ENCODE measurements at regions not wholly inside any gene's neighbourhood (a gene's known extent, or its start where the extent isn't known, plus 50 kb on each side); places are given as distances from the start of the nearest gene placed in this dataset.

DNA sequence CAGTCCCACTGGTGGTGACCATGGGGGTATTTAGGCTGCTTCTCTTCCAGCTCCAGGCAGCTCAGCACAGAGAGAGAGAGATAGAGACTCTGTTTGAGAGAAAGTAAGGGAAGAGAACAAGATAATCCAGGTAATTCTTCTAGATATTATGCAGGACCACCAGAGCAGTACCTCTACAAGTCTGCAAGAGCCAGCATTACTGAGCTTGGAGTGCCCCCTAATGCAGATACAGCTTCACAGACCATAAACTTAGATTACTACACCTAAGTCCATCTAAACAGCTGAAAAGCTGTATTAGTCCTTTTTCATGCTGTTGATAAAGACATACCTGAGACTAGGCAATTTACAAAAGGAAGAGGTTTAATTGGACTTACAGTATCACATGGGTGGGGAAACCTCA lies 570.3 kb downstream of the LRRIQ3 start:
- no peak for DNase-seq

DNA sequence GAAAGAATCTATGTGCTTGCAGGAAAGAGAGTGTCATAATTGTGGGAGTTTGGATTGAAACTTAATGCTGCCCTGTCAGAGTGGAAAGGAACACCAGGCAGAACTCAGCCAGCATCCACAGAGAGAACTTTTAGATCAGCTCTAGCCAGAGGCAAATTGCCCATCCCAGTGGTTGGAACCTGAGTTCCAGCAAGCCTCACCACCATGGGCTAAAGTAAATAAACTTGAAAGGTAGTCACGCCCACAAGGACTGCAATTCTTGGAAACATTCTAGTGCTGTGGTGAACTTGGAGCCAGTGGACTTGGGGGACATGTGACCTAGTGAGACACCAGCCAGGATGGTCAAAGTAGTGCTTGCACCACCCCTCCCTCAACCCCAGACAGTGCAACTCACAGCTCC lies 571.6 kb downstream of the LRRIQ3 start:
- DNase-seq: no peak

DNA sequence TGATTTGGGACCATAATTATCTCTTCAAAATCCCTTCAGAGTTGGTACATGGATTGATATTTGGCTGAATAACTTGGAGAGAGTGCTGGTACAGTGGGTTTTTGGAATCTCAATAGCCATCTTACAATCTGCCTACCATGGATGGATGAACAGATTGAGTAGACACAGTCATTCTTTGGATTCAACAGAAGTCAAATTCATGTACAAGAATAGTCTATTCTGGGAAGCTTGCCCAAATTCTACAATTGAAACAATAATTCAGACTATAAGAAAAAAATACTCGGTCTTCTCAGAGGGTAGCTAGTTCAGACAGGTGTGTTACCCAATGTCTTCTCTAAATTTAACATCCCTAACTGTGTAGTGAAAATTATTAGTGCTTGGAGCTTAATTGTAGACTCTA lies 574.0 kb downstream of the LRRIQ3 start:
- DNase-seq: no peak

DNA sequence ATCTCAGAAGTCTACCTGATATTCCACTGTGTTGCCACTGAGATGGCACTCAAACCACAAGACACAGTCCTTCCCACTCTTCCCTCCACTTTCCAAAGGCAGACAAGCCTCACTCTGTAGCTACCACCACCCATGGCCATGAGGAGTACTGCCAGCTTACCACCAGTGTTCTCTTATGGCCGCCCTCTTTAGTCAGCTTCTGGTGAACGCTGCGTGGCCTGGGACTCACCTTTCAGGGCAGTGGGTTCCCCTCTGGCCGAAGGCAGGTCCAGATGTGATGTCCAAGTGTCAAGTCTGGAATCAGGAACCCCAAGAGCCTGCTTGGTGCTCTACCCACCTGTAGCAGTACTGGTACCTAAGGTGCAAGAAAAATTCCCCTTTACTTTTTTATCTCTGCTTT lies 580.8 kb downstream of the LRRIQ3 start:
- no peak for DNase-seq

DNA sequence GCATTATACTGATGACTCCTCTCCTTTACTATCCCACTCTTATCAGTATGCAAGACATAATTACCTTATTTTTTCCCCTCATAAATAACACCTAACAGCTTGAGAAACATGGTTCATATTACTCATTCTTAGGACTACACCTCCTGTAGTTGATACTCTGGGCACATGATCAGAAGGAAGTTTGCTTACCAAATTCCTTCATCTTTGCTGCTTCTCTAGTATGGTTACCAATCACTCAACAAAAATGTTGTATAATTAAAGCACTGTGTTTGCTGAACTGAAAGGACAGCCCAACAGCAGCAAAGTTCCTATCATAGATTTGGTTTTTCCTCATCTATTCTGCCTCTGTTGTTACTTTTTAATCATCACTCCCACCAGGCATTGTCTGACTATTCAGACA lies 586.3 kb downstream of the LRRIQ3 start:
- no peak for DNase-seq

DNA sequence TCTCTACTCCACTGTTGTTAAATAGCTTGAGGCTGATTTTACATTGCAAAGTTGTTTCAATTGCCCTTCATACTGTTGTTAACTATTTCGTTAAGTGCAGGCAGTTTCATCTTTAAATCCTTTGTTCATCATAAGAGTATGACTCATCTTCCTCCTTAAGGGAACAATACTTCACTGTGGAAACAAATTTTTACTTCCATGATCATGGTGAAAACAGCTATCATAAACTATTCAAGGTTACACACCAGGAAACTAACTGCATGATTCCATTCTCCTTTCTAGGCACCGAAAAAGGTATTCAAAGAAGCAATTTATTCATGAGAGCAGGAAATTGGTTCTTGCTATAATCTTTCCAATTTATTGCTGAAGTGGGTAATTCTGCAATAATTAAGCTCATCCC lies 593.2 kb downstream of the LRRIQ3 start:
- no peak for DNase-seq

DNA sequence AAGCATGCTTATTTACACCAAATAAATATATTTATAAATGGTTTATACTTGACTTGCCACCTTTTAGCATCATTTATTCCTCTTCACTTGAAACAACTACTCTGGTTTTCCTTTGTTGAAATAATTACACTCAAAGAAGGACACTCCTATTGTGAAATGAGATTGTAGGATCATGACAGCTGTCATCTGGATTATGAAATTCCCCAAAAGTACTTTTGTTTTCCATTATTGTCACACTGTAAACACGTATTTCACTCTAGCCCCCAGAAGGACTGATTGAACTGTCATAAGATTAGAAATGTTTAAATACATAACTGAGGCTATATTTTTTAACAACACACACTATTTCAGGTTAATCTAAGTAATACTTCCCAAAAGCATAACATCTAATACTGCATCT lies 593.8 kb downstream of the LRRIQ3 start:
- DNase-seq: no peak

DNA sequence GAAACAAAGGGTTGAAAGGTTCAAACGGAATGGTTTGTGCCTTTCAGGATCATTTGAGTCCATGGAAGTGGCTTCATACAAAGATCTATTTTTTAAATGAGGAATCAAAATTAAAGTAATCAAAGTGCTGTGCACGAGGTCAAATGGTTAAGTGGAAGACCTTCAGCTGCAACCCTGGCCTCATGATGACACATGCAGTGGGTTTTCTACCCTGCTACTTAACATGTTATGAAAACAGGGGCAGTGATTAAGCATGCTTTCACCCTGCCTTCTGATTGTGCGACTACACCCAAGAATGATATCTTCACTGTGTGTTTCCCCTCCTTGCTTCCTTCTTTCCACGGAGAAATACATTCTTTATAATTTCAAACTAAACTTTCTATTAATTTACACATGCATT lies 604.2 kb downstream of the LRRIQ3 start:
- DNase-seq: no peak

DNA sequence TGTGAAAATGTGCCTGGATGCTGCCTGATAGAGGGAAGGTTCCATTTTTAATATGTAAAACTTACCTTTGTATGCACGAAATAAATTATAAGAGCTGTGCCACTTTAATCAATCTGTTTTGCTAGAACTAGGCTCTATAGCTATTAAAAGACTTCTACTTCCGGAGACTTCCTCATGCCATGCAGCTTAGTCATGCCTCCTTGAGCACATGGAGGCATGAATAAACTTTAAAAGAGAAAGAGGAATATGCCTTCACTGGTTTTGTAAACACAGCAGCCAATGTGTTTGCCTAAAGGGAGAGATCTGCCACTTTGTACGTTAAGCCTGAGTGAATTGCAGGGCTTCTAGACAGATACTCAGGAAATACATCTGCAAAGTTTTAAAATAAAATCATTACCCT lies 604.6 kb downstream of the LRRIQ3 start:
- no peak for DNase-seq

DNA sequence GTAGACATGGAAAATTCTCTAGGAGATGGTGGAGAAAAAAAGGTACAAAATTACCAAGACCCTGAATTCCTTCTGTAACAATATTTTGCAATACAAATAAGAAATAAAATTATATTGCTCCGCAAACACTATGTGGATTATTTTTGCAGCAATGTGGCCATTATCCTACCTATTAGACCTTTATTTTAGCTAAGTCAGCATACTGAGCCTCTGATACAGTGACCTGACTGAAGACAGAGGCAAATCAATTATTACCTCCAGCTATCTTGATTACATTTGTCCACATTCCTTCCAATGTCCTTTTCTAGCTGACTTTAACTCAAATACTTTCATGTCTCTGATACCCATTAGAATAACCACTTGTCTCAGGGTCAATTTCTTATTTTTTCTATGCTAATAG lies 610.9 kb downstream of the LRRIQ3 start:
- no peak for DNase-seq

DNA sequence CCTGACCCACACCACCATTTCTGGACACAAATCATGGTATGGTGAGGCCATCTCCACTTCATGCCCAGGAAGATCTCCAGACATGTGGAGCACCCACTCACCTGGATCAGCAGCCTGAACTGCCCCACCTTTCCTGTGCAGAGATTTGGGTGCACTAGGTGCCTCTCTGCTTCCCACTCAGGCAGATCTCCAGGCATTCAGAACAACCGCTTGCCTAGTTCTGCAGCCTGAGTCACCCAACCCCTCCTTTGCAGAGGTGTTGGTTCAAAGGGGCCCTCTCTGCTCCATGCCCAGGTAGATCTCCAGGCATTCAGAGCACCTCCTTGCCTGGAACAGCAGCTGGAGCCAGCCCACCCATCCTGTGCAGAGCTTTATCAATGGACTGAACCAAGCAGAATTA lies 620.8 kb downstream of the LRRIQ3 start:
- no peak for DNase-seq

DNA sequence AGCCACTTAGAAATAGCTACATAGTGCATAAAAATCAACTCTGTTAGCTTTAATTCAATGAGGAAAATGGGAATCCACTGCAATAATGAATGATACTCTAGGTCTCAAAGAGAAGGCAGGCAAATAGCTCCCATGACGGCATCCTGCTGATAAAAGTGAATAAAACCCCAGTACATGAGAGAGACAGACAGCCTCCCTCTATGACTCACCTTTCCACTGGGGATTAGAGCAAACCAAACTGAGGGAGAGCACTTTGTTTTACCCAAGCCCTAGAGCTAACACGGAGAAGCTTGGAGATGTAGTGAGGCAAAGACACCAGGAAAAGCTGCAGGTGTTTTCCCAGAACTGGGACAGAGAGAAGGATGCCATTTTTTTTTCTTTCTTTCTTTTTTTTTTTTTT lies 621.9 kb downstream of the LRRIQ3 start:
- no peak for DNase-seq

DNA sequence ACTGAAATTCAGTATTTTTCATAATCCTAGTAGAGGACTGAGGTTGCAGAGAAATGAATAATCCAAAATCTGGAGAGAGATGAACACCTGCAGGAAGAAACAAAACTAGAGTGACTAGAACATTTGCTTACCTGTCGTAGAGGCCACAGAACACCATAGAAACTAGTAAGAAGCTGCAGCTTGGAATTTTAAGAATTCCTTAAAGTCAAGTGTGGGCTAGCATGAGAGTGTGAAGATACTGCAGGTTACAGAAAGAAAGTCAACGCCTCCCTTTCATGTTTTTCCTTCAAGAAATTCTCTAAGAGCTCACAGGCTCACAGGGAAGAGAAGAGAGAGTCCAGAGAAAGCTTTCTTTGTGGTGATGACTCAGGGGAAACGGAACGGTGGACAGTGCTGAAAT lies 633.7 kb downstream of the LRRIQ3 start:
- no peak for DNase-seq

DNA sequence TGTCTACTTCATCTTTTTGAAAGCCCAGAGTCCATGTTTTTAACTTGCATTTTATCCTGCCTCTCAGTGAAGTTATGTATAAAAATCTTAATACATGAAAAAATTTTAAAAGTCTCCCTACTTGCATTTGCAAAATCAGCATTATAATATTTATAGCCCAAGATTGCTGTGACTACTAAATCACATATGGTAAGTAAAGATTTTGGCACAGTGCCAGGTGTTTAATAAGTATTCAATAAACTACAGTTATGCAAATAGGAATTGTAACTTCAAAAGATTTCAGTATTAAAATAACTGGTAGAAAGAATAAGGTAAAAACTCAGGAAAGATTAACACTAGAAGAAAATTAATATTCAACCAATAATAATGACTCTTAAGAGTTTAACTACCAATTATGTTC lies 641.7 kb downstream of the LRRIQ3 start:
- no peak for DNase-seq

DNA sequence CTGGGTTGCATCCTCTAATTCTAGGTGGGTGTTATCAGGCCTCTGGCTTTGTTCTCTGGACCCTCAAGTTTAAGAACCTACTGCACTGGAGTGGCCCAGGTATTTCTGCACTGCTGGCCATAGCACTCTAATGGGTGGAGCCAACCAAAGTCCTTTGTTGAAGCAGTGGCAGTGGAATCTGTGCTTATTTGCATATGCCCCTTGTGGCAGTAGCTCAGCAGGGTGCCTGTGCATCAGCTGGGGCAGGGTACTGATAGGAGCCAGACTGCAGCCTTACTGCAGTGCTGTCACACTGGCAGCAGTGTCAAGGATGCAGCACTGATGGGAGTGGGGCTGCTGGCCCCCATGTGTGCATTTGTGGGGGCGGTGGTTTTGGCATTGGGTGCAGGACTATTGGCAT lies 660.6 kb downstream of the LRRIQ3 start:
- no peak for DNase-seq

DNA sequence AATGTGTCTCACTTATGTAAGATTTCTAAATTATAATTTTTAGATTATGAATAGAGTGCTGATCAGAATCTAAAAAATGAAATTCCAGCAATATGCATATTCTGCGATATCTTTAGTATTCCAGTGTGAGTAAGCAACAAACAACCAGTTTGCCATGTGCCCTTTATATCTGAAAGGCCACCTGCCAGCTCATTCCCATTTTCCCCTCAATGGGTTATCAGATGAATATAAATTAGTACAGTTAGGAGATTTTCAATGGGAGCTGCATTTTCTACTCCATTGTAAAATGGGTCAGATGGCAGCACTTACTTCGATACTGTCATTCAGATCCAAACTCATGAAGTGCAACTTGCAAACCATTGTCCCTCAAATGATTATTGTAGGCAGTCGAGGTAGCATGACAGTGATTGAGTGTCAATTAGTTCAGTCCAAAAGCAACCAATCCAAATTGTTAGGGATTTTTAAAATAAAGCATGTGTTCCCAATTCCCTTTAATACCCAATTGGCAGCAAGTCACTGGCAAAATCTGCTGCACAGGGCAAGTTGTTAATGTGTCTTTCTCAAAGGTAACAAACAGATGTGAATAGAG lies 680.3 kb downstream of the LRRIQ3 start:
- DNase-seq: no peak

DNA sequence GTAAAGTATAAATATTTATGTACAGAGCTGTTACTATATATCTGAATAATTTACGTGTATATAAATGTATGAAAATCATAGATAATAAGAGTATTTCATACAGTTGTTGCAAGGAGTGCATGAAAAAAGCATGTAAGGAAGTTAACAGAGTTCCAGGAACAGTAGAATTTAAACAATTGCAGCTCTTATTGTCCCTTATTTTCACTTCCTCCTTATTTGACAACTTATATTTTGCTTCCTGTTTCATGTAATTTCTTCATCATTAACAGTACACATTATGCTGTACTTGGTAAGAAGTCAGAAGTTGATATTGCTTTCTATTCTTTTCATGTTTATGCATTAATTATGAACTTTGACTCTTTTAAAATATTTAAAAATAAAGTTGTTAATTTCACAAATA lies 681.5 kb downstream of the LRRIQ3 start:
- DNase-seq: no peak

DNA sequence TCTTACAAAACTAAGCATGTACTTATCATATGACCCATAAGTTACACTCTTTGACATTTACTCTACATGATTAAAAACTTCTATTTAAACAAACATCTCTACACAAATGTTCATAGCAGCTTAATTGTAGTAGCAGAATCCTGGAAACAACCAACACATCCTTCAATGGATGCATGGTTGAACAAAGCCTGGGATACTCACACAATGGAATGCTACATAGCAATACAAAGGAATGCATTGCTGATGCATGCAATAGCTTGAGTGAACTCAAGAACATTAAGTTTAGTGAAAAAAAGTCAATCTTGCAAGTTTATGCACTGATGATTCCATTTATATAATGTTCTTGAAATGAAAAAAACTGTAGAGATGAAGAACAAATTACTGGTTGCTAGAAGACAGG lies 686.9 kb downstream of the LRRIQ3 start:
- no peak for DNase-seq

DNA sequence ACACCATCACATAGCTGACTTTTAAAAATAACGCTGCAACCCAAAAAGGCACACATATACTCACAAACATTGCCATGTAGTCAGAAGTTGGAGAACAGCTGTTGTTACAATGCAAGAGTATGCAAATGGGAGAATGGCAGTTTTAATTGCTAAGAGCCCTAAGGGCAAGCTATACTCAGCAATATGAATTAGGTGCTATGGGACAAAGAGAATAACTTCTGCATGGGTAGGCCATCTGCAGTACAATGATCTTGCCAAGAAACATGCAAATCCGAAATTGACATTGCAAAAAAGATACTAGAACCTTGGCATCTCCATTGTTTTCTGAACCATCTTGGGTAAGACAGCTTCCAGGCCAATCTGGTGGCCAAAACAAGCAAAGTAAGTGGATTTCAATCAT lies 697.8 kb downstream of the LRRIQ3 start:
- DNase-seq: no peak

DNA sequence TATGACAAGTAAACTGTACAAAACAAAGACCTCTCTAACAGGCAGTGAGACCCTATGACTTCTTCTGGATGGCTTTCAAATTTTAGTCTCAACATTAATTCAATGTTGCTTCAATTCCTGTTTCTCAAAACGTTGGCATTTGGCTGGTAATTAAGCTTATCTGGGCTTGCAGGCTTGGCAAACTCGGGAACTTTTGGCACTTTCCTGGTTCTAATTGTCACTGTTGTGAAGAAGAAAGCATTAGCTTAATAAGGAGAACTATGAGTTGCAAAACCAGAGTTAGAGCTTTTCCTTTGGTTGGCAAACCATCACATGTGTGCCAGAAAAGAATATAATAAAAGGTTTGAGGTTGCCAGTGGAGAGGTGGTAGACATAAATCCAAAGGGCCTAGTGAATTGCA lies 698.3 kb downstream of the LRRIQ3 start:
- no peak for DNase-seq

DNA sequence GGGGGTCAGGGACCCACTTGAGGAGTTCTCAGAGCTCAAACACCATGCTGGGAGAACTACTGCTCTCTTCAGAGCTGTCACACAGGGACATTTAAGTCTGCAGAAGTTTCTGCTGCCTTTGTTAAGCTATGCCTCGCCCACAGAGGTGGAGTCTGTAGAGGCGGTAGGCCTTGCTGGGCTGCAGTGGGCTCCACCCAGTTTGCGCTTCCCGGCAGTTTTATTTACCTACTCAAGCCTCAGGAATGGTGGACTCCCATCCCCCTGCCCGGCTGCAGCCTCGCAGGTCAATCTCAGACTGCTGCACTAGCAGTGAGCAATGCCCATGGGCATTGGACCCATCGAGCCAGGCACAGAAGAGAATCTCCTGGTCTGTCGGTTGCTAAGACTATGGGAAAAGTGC lies 706.4 kb downstream of the LRRIQ3 start:
- no peak for DNase-seq

DNA sequence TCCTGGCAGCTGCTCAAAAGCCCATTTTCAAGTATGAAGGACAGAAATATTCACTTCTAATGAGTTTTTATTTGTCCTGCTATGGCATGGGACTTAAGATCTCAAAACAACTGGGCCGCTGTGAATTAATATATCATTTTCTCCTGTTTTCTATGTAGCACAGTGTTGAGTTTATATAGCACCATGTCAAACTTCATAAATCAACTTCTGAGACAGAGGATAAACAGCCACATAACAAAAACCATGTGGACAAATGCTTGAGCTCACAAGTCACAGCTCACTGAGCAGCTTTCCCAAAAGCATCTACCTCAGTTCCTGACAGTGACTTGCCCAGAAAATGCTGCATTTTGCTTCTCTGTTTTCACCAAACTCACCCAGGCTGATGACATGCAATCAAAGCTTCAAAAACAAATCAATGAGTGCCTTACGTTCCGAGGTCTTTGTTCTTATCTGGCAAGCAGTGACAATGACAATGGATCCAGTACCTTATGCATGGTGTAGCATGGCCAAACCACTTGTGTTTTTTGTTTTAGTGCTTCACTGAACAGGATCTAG lies 722.6 kb downstream of the LRRIQ3 start:
- no peak for DNase-seq

DNA sequence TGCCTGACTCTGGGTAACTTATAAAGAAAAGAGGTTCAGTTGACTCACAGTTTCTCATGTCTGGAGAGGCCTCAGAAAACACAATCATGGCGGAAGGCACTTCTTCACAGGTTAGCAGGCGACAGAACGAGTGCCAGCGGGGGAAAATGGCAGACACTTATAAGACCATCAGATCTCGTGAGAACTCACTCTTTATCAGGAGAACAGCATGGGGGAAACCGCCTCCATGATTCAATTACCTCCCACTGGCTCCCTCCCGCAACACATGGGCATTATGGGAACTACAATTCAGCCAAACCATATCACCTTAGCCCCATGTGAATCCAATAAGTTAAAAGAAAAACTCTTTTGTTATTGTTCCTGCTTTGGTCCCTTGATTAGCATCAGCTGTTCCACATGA lies 725.2 kb downstream of the LRRIQ3 start:
- DNase-seq: no peak

DNA sequence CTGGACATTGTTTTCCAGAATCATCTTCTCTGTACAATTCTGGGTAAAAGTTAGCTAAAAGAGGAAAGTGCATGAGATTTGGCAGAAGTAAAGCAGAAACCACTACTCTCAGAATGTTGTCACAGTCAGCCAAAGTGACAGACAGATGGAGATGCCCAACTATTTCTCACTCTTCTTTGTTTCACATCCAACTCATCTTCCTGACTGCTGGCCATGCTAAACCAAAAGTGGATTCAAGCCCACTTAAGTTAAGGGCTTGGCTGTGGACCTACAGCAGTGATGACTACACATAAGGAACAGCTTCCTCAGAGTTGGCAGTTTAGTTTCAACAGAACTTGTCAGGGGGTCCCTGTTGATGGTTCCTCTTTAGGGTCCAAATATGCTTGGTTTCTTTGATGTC lies 730.2 kb downstream of the LRRIQ3 start:
- no peak for DNase-seq

DNA sequence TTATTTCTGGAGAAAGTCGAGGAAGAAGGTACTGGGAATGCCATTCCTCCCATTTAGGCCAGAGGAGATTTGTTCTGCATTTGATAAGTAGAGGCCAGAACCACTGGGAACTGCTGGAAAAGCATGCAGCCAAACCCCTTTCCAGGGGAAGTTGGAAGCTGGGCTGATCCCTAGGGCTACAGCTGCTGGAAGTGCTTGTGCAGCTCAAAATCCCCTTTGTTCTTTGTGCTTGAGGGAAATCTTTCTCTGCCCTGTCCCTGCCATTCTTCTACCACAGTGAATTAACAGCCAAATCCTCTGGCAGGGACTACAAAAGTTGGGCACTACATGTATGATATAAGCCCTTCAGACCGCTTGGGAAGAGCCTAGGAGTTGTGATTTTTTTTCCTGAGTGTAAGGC lies 734.1 kb downstream of the LRRIQ3 start:
- no peak for DNase-seq

DNA sequence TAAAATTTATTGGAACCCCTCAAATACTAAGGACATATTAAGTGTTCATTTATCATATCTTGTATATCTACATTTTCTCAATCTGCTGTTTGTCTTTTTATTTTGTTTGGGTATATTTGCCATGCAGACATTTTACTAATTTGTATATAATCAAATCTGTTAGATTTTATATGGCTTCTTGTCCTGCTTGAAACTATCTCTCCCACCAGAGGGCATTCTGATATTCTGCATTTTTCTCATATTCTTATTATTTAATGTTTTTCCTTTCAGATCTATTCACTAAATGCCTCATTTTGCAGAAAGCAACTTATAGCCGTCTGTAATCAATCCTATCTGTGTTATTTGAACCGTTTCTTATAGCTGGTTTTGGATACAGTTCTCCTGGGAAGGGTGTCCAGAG lies 745.5 kb downstream of the LRRIQ3 start:
- no peak for DNase-seq

Data from amniotic stem cell (primary cell).